ENCODE measurements at regions not wholly inside any gene's neighbourhood (a gene's known extent, or its start where the extent isn't known, plus 50 kb on each side); places are given as distances from the start of the nearest gene placed in this dataset.

DNA sequence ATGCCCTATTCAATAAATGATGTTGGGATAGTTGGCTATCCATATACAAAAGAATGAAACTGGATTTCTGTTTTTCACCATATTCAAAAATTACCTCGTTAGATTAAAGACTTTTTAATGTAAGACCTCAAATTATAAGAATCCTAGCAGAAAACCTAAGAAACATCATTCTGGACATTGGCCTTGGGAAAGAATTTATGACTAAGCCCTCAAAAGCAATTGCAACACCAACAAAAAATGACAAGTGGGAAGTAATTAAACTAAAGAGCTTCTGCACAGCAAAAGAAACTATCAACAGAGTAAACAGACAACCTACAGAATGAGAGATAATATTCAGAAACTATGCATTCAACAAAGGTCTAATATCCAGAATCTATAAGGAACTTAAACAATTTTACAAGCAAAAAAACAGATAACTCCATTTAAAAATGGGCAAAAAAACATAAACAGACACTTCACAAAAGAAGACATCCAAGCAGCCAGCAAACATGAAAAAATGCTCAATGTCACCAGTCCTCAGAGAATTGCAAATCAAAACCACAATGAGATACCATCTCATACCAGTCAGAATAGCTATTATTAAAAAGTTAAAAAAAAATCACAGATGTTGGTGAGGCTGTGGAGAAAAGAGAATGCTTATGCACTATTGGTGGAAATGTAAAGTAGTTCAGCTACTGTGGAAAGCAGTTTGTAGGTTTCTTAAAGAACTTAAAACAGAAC, 309.8 kb downstream of the AHR start:
- DNase-seq (ENCODE audit: low read depth), result peak; percentile 77

DNA sequence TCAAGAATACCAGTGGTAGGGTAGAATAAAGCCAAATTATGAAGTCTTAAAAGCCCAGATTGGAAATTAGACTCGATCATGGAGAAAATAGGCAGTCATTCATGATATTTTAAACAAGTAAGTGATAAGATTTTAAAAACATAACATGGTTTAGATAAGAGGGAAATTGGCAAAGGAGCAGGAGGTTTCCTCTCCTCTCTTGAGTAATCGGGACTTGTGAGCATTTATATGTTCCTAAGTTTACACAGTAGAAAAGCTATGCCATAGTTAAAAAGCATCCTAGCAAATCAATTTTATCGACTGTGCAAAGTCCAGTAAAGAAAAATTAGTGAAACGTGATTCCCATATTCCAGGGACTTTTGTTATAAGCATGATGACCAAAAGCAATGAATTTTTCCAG, 313.2 kb downstream of the AHR start:
- peak; percentile 31 for DNase-seq (ENCODE audit: low read depth)

DNA sequence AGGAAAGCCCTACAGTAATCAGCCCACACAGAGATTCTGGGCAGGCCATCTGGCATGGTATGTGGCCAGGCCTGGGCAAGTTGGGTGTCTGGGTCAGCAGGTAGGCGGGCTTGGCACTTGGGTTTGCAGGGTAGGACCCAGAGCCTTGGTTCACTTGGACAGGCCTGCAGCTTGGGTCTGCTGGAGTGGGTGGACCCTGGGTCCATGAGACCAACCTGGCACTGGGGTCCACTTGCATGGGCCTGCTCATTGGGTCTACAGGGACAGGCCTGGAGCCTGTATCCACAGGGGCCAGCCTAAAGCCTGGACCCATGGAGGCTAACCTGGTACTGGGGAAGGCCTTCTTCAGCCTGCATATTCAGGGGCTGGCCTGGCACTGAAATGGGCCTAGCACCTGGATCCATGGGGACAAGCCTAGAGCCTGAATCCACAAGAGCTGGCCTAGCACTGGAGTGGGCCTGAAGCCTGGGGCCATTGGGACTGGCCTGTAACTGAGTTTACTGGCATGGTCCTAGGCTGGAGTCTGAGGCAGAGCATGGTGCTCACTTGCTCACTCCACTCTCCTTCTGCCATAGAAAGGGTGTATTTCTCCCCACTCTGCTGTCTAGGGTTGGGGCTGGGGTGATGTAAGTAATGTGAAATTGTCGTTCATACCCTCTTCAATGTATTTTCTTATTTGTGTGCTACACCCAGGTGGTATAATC, 315.0 kb downstream of the AHR start:
- no peak for DNase-seq (ENCODE audit: low read depth)

DNA sequence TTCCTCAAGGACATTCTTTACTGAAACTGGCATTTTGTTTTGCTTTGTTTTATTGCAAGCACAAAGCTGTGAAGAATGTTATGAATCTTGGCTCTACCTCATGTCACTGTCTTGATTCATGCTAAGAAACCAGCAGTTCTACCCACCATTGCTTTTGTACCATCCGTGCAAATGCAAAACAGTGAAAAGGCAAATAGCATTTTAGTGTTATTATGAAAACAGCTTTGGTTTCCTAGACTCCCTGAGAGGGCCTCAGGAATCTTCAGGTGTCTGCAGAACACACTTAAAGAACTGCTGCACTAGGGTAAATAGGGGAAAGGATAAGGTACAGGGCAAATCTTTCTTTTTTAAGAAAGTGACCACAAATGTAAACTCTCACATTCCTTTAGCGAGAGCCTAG, 318.9 kb downstream of the AHR start:
- DNase-seq (ENCODE audit: low read depth), result no peak

DNA sequence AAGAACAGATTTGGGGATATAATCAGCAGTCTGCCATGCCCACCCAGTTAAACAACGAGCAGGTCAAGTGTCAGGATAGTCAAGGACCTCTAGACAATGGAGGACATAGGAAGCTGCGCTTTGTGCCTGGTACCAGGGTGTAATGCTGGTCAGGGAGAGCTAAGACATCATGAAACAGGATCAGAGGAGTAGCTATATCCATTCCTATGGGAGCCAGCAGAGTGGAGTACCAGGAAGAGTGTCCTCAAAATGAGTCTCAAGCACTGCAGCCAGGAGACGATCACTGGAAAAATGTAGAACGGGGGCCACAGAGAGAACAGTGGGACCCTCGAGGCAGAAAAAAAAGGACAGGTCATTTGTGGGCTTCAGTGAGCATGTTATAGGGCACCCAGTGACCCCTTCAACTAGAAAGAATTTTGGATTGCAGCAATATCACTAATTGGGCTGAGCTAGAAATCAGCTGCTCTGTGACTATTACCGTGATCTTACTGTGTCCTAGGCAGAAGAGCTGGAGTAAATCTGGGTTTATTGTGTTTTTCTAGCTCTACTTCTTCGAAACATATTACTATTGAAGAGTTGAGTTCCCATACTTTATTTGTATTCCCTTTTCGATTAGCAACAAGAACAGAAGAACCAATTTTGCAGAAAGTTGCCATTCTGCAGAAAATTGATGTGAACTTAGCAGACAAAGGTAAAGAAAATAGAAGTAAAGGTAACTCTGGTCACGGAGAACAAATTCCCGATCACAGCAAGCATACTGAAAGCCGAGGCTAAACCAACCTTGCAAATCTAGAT, 319.6 kb downstream of the AHR start:
- DNase-seq (ENCODE audit: low read depth), result no peak

DNA sequence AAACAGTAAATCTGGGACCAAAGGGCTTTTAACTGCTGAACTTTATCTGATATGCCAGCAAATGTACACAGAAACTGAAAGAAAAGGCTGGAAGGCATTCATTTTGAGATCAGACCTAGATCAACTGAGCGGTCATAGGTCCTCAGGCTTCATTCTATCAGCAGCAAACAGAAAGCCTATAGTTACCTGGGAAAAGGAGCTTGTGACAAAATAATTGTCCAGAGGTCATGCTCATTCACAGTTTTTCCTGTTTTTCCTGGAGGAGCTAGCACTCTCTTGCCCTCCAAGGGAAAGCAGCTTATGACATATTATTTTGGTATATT, 320.2 kb downstream of the AHR start:
- DNase-seq (ENCODE audit: low read depth), result no peak

DNA sequence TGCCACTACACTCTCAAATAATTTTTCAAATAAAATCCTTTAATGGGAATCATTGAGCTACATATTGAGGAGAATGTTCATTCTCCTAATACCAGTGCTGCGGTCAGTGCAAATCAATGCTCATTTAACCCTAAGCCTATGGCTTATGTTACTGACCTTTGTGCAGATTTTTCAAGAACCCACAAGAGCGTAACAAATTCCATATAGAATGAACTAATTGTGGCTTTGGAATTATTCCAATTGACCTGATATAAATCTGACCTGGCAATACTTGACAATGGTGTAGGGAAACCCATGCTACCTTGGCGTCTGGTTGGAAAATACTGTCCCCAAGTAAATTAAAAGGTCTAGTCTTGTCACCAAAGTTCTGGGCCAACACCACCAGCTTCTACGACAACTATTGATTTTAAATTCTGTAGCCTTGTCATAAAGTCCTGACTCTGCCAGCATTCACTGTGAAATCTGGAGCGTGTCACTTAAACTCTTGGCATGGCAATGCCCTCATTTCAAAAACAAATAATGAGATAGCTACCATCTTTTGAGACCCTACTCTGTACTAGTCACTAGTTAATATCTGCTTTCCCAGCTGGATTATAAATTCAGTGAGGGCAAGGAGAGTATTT, 320.9 kb downstream of the AHR start:
- no peak for DNase-seq (ENCODE audit: low read depth)

DNA sequence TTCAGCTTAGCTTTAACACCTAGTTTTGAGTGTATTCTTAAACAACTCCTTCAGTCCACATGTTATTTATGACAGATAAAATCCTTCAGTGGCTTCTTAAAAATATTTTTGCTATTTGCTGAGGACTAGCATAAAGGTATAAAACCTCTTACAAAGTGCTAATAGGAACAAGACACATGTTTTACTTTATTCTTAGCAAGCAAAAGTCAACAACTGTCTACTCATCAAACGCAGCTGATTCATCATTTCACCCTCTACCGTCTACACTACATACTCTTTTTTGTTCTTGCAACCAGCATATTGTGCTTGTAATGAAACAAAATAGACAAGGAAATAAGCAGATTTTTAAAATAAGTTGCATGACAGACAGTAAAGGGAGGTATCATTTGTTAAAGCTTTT, 319.7 kb downstream of the SNX13 start:
- DNase-seq (ENCODE audit: low read depth), result no peak

DNA sequence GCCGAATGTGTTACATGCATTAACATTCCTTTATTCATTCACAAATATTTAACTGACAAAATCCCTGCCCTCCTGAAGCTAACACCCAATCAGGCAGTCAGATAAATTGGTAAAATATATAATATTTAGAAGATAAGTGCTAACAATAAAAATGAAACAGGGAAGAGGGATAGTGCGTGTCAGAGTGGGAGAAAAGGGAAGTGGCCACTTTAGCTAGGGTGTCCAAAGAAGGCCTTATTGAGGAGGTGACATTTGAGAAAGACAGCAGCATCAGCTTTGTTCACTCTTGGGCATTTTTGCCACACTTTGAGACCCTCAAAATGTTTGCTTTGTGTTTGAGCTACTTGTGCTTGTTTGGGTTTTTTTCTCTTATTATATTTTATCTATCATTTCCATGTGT, 317.8 kb downstream of the SNX13 start:
- DNase-seq (ENCODE audit: low read depth), result no peak

DNA sequence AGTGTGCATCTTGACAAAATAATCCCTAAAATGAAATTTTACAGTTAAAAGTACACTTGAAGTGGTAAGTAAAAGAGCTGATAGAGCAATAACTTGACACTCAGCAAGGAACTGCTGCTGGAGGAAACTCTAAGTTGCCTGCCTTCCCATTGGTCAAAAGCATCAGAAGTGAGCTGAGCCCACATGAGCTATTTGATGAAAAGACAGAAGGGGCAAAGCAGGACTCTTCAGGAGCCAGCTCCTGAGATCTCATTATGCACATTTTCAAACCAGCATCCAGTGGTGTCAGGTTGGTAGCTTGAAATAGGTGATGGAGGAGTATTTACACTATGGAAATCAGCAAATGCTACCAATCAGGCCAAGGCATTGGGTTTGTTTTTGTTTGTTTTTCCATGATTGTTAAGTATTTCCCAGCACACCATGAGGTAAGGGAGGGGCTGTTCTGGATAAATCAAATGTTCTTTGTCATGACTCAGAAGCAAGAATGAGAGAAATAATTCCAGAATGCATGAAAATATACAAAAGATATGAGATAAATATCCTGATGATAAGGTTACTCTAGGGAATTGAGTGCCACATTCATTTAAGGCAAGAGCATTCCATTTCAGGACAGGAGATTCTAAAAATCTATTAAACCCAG, 316.6 kb downstream of the SNX13 start:
- DNase-seq (ENCODE audit: low read depth), result peak; percentile 77

DNA sequence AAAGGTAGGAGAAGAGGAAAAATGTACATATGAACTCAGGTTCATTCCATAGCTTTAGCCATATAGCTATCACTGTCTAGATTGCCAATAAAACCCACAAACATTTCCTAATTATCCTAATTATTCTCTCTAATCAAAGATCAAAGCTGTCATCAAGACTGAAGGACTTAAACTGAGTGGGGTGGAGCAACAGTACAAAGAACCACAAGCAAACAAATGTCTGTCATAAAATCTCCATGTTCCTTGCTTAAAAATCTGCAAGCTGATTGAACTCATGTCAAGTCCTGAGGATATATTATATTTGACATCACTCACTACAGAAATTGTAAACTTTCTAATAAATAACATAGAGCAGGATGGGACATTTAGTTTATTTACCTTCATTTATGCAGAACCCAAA, 315.9 kb downstream of the SNX13 start:
- DNase-seq (ENCODE audit: low read depth), result no peak

DNA sequence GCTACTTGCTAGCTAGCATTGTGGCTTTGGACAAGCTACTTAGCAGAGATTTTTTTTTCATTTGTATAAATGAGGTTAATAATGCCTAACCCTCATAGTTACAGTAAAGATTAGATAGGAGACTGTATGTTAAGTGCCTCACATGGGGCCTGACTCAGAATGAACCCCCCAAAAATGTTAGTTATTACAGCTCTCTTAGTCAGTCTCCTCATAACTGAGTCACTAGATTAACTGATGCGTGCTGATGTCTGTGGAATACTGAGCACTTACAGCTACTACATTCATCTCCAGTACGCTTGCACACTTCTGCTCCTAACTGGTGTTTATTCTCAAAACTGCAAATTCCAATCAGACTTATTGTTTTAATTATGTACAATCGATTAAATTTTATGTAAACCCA, 315.3 kb downstream of the SNX13 start:
- DNase-seq (ENCODE audit: low read depth), result peak; percentile 94

DNA sequence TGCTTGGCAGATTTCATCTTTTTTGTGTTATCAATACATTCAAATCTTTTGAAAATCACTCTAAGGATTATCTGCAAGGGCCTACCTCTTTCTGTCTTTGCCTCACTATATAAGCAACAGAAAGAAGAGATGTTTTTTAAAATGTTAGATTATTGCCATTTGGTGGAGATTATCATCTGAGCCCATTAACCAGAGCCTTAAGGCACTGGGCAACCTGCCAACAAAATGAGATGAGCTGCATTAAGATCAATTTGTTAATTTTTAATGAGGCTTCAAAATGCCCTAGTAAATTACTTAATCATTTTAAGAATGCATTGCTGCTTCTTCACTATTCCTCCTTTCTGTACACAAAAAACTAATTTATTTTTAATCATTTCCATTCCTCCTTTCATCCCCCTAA, 314.1 kb downstream of the SNX13 start:
- no peak for DNase-seq (ENCODE audit: low read depth)

DNA sequence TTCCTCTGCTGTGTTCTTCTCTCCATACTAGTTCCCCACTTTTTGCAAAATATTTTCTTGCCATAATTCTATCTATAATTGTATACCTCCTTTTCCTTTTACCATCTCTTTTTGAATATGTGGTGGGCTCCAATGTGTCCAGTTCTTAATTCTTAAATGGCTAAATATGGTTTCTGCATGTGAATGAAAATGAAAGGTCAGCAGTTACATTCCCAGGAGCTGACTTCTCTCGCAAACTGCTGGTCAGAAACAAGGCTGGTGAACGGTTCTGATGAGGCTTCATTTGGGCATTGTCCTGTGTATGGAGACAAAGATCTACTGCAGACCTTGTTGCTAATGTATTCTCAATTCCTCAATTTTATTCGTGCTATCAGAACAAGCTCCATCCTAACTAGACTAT, 309.2 kb downstream of the SNX13 start:
- no peak for DNase-seq (ENCODE audit: low read depth)

DNA sequence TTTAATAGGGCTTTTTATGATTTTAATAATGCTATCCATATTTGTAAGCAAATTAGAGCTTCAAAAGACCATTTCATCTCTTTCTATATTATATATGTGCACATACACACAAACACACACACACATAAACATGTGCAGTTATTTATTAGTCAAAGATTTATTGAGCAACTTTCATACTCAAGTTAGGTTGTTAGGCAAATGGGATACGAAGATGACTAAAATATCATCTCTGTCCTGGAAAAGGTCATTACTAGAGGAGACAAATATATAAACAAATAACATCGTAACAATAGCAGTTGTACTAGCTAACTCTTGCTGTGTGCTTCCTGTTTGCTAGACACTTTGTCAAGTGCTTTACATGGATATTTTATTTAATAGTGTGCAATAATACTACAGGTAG, 307.9 kb downstream of the SNX13 start:
- peak; percentile 15 for DNase-seq (ENCODE audit: low read depth)

DNA sequence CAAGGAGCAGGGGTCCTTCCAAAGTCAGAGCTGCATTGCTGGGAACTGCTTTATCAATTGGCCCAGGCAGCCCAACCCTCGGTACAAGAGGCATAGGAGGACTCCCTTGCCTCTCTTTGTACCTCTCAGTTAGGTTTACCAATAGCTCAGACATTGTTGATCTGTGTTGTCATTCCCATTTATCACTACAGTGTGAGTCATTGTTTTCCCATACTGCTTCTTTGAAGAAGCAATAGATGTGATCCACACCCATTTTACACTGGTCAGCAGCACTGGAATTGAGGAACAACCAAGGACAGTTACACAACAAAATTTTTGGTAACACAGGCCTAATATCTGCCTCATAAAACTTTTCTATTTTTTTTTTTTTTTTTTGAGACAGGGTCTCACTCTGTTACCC, 307.2 kb downstream of the SNX13 start:
- DNase-seq (ENCODE audit: low read depth), result peak; percentile 77

DNA sequence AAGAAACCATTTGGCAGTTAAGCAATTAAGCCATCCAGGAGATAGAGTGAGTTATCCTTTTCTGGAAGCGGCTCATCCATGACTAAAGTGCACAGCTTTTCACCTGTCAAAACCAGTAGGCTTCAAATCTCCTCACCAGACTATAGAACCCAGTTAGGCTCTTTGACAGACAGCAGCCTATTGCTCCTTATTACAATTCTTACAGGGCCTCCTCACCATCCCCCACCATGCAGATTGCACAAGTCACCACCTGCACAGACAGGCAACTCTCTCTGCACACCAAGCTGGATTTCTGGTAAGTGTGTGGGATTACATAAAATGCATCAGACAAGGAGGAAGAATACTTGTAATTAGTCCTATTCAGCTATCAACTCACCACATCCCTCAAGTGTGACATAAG, 301.6 kb downstream of the SNX13 start:
- peak; percentile 76 for DNase-seq (ENCODE audit: low read depth)

DNA sequence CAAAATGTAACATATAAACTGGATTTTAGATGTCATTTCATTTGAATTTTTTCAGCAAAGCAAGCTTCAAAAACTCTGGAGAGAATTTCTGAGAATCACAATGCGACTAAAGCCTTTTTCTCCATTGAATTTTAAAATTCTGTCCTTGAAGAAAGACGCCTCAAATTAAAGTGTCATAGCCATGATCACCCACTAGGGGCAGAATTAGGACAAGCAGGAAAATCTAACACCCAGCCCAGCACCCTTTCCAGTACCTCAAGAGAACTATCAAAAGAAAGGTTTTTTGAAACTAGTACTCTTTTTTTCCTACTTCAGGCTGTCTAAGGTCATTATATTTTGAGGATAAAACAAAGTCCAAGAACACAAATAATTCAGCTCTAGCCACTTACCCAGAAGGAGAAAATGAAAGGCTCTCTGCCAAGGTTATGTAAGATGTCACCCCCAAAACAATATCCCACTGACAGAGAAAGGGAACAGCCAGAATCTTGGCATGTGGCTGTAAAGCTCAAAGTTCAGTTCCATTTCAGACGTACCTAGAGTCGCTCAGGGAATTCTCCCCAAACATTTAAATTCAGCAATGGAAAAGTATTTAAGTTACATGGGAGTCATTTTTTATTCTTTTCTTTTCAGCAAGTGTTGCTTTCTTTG, 299.4 kb downstream of the SNX13 start:
- DNase-seq (ENCODE audit: low read depth), result peak; percentile 43

DNA sequence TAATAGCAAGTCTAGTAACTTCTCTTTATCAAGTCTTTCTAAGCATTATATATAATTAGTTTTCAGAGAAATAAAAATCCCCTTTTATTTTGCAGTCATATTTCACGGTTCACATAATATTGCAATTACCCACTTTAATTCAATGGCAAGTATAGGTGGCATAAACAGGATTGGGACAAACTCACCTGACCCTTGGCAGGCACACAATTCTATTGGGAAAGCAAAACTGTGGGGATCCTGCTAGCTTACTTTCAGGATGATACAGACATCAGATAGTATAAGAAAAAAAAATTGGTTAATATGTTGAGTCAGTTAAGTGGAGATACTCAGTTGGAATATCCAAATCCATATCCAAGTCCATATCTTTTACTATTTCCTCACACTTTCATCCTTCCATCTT, 294.8 kb downstream of the SNX13 start:
- DNase-seq (ENCODE audit: low read depth), result no peak

DNA sequence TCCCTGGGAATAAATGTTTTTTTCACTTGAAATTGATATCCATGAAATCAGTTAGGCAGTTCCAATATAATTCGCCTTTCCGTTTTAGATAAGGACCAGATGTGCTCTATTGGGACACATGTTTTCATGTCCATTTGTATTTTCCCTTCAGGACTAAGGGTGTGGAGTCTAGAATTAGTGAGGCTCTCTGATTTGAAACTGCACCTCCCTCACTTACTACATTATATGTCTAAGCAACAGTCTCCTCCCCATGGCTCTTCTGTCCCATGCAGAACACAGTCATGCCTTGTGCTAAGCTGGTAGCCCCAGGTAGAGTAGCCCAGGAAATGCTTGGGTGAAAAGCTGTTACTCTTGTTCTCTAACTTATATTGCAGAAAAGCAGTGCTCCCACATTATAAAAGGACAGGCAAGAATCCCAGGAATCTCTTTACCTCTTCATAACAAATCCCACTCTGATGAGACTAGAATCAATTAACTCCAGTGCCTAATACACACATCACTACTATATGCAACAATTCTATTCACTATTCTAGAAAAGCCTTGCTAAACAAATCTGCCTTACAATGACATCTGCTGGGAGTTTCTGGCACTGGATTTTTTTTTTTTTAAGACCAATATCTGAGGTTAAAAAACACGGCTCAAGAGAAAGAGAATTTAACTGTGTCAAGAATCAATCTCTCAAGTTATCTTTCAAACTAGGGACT, 293.9 kb downstream of the SNX13 start:
- peak; percentile 68 for DNase-seq (ENCODE audit: low read depth)

DNA sequence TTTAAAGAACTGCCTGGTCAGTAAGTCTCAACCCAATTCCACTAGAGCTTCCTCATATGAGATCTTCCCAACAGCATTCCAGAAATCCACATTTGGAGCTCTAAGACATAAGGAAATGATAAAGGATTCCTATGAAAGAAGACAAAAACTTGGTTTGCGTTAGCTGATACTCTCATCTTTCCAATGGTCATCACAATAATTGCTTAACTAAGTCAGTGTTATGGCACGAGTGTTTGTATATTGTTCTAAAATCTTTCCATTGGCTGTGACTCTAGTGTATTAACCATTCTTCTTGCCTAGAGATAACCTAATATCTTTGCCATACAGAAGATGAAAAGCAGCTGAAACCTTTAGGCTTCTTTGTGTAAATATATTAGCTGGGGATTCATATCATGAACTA, 289.0 kb downstream of the SNX13 start:
- no peak for DNase-seq (ENCODE audit: low read depth)

Measured in amniotic epithelial cell (primary cell).